ENCODE measurements at regions not wholly inside any gene's neighbourhood (a gene's known extent, or its start where the extent isn't known, plus 50 kb on each side); places are given as distances from the start of the nearest gene placed in this dataset.

DNA sequence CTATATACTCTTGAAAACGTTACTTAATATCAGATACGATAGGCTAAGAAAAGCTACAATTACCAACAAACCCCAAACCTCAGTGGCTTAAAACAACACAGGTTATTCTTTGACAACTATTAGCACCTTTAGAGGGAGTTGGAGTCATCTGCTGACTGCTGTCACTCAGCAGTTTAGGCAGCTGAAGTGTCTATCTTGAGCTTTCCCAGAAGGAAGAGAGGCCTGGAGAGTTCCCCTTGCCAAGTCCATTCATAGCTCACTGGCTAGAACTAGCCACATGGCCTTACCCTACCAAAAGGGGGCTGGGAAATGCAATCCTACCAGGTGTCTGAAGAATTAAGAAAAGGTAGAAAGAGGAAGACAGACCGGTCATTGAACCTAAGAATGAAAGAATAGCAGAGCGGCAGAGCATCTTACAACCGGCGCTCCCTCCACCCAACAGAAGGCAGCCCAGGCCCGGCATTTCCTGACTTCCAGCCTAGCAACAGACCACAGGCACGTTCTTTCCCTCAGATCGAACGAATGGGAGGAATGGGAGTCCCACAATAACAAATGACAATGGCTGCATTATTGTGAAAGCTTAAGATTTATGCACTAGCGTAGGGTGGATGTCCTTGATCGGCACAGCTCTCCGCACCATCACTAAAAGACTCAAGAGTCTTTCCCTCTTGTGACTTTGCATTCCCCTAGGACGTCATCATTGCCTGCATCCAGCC lies 211.2 kb upstream of the CTAGE1 start:
- DNase-seq, result no peak

DNA sequence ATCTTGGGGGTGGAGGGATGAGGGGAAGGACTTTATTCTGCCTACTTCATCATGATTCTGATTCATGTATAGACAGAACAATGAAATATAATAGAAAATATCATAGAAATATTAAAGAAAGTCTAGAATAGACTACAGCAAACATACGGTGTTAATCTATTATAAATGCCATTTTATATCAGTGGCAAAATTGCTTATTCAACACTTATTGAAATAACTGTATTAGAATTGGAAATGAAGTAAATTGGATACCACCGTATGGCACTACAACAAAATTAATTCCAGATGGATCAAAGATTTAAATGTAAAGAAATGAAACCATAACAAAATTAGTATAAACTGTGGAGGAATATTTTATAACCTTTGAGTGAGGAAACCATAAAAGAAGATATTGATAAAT lies 213.3 kb upstream of the CTAGE1 start:
- no peak for DNase-seq

GRCh38 chr18:22632191-22632590 lies 214.5 kb upstream of the CTAGE1 start:
- no peak for DNase-seq

- DNase-seq, result no peak
Measured at GRCh38 chr18:22634464-22634863, 216.7 kb upstream of the CTAGE1 start.

- no peak for DNase-seq
Measured at GRCh38 chr18:22637787-22638186, 220.1 kb upstream of the CTAGE1 start.

DNA sequence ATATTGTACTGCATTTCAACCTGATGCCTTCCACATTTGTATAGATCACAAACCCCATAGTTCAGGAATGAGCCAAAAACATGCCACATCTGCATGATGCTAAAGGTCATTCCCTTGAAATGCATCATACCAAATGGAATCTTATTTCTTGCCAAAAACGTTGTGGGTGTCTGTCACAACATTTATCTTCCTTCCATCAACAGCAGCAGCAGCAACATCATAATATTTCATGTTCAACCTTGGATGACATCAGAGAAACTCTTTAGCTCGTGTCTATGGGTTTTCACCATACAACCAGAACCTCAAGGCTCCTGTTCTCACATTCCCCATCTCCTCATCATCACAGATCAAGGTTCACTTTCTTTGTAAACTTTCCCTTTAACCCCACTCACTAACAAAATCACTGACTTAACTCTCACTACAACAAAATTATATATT lies 221.3 kb upstream of the CTAGE1 start:
- DNase-seq, result no peak

DNA sequence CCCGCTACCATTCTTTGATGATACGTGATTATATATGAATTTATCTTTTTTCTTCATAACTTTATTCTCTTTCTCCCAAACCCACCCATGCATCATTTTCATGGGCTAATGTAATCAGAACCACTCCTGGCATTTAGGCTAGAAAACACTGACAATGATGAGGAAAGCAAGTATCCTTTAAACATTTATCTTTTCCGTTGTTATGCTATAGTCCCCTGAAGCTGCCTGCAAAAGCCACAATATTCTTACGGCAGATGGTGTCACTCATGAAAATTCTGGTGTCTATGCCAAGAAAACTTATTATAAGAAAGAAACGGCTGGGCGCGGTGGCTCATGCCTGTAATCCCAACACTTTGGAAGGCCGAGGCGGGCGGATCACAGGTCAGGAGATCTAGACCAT lies 221.8 kb upstream of the CTAGE1 start:
- DNase-seq, result no peak

- no peak for DNase-seq
Measured at GRCh38 chr18:22640281-22640842, 222.6 kb upstream of the CTAGE1 start.

GRCh38 chr18:22641958-22642357 lies 224.2 kb upstream of the CTAGE1 start:
- no peak for DNase-seq

GRCh38 chr18:22643731-22644130 lies 226.0 kb upstream of the CTAGE1 start:
- no peak for DNase-seq

GRCh38 chr18:22650247-22650646 lies 232.5 kb upstream of the CTAGE1 start:
- DNase-seq, result no peak

GRCh38 chr18:22657619-22658018 lies 239.9 kb upstream of the CTAGE1 start:
- no peak for DNase-seq

DNA sequence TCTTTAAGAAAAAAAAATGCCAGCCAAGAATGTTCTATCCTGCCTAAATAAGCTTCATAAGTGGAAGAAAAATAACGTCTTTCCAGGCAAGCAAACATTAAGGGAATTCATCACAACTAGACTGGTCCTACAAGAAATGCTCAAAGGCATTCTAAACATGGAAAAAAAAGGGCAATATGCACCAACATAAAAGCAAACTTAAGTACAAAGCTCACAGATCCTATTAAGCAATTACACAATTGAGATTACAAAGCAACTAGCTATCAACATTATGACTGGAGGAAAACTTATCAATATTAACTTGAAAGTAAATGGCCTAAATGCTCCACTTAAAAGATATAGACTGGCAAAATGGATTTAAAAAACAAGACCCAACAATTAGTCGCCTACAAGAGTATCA lies 240.6 kb upstream of the CTAGE1 start:
- DNase-seq, result no peak

- DNase-seq, result no peak
Measured at GRCh38 chr18:22663378-22663777, 245.7 kb upstream of the CTAGE1 start.

- no peak for DNase-seq
Measured at GRCh38 chr18:22666411-22666940, 248.8 kb upstream of the CTAGE1 start.

GRCh38 chr18:22667156-22667555 lies 249.4 kb upstream of the CTAGE1 start:
- DNase-seq, result no peak

GRCh38 chr18:22667616-22668422 lies 250.1 kb upstream of the CTAGE1 start:
- DNase-seq, result no peak

DNA sequence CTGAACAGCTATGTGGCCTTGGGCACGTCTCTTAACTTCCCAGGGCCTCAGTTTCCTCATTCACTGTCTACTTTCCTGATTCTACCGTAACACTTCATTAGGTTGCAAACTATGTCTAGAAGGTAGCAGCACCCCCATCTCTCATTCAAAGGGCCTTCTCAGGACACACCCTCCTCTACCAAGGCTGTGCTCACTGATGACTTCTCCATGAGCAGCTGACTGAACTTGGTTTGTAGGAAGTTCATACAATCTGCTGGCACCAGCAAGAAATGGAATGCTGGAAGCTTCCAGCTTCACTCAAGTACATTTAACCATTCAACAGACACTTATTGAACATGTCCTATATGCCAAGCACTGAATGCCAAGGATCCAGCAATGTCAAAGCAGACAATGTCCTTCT lies 250.8 kb upstream of the CTAGE1 start:
- no peak for DNase-seq

DNA sequence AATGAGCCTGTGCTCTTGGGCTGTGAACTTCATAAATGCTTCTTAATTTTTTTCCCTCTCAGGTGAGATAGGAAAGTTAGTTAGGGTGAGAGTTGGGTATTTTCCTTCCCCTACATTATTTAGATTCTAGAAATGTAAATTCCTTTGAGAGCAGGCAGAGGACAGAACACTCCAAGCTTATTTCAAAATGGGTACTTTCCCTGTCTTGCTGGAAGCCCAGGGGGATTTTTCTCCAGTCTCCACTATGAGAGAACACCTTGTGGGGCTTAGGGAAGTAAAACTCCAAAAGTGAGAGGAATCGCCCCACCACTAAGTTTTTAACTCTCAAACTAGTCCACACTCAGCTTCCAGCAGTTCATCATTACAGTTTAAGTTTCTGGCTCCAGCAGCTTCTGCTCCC lies 253.2 kb upstream of the CTAGE1 start:
- DNase-seq, result no peak

DNA sequence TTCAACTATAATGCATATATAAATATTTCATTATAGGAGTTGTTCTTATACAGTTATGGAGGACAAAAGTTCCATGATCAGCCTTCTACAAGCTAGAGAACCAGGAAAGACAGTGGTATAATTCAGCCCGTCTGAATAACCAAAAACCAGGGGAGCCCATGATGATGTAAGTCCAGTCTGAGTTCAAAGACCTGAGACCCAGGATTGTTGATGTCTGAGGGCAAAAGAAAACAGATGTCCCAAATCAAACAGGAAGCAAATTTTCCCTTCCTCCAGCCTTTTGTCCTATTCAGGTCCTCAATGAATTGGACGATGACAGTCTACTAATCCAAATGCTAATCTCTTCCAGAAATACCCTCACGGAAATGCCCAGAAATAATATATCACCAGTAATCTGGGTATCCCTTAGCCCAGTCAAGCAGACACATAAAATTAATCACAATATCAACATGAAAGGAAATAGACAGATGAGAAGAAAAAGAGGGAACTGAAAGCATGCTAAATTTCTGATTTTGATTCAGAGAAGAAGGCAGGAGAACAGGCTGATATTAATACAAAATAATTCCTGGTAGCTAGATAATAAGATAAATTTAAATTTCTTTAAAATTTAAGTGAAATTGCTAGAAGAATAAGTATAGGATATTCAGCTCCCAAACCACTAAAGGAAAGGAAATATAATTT lies 255.6 kb upstream of the CTAGE1 start:
- DNase-seq, result no peak

GRCh38 chr18:22674272-22674671 lies 256.6 kb upstream of the CTAGE1 start:
- DNase-seq, result no peak

DNA sequence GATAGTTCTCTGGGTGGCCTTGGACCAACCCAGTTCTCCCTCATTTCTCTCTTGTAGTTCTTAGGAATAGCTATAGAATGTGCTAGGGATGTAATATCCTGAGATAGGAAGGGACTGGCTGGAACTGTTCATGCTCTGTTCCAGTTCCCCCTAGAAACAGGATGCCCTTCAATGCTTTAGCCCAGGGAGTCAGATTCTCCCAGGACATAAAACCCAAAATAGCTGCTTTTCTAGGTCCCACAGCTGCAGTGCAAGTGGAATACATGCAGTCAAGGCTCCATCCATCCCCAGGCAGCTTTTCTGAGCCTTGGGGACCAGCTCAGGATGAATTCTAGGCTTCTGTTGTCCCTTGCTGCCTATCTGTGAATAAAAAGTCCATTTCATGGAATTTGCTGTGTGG lies 257.3 kb upstream of the CTAGE1 start:
- DNase-seq, result no peak

- DNase-seq, result no peak
Measured at GRCh38 chr18:22676423-22676822, 256.7 kb upstream of the RBBP8 start.

Data from AML-193 (cell line).